ENCODE measurements at regions not wholly inside any gene's neighbourhood (a gene's known extent, or its start where the extent isn't known, plus 50 kb on each side); places are given as distances from the start of the nearest gene placed in this dataset.

DNA sequence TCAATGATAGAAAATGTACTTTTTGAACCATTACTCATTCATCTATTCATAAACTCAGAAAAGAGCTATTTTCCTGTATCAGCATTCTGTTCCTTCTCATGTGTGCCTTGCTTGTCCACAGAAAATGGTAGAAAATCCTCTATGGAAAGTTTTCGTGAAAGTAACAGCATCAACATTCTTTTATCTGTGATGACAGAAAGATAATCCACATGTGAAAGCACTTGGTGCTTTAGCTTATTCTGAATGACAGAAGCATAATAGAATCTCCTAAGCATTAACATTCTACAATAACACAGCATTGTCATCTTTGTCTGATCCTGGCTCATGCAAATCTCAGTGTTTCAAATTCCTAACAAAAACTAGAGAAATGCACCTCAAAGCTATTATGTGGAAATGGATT lies 431.9 kb downstream of the ADAMTS20 start:
- no peak for DNase-seq
- no CpG with 5 or more reads among the region's 1 CpG for WGBS (ENCODE audit: extremely low coverage, insufficient read length, low lambda C conversion rate)
- H3K36me3 Mint-ChIP-seq (ENCODE audit: insufficient read depth in 1 of 3, low read depth in 3 of 3) = no peaks in the 10 kb centered on the region; a peak in 1 of 7 replicates
- no peaks in the 10 kb centered on the region for H3K79me1 ChIP-seq (ENCODE audit: insufficient read depth, low read depth, low read length, poor library complexity, severe bottlenecking)
- peaks cover 9 to 11% of the 10 kb centered on the region in 2 experiments for H3K4me1 Mint-ChIP-seq
- no peaks in the 10 kb centered on the region for H3K4me1 ChIP-seq (ENCODE audit: insufficient read depth, low read length)
- H2BK5ac ChIP-seq (ENCODE audit: insufficient read length, low read length) = no peak overlapping the region
- H4K91ac ChIP-seq (ENCODE audit: insufficient read length, low read depth, low read length) = no peak overlapping the region
- no peak overlapping the region for H3T11ph ChIP-seq (ENCODE audit: low read length)
- no peak overlapping the region for H2BK12ac ChIP-seq (ENCODE audit: insufficient read length, low read depth, low read length)
- no peak overlapping the region for H4K5ac ChIP-seq (ENCODE audit: insufficient read length, low read depth, low read length)
- H2BK15ac ChIP-seq (ENCODE audit: low read depth, low read length) = no peak overlapping the region
- H3K18ac ChIP-seq (ENCODE audit: insufficient read length, low read depth, low read length) = no peak overlapping the region
- H3K79me2 ChIP-seq (ENCODE audit: insufficient read depth, low read length) = no peaks in the 10 kb centered on the region
- no peak overlapping the region for H3K27ac Mint-ChIP-seq
- no peak overlapping the region for H3K14ac ChIP-seq (ENCODE audit: insufficient read depth, low read length)
- no peaks in the 10 kb centered on the region for H3K27me3 Mint-ChIP-seq (ENCODE audit: low read depth)
- no peak overlapping the region for H2AK5ac ChIP-seq (ENCODE audit: insufficient read length, low read length)
- H2BK120ac ChIP-seq (ENCODE audit: low read depth, low read length, poor library complexity, severe bottlenecking) = no peak overlapping the region
- no peak overlapping the region for H3K4ac ChIP-seq (ENCODE audit: low read depth, low read length)
- H3K23me2 ChIP-seq (ENCODE audit: insufficient read length, low read depth, low read length, poor library complexity, severe bottlenecking) = no peaks in the 10 kb centered on the region
- H2AFZ ChIP-seq (ENCODE audit: low read length) = no peak overlapping the region
- H3K4me3 Mint-ChIP-seq = no peak overlapping the region
- no peak overlapping the region for H3K23ac ChIP-seq (ENCODE audit: insufficient read length, low read depth, low read length)
- no peak overlapping the region for H2BK20ac ChIP-seq (ENCODE audit: low read depth, low read length, poor library complexity, severe bottlenecking)
- no peaks in the 10 kb centered on the region for H3K27me3 ChIP-seq (ENCODE audit: insufficient read depth, low read length)
- H3K9me3 ChIP-seq (ENCODE audit: control insufficient read depth, low read depth, low read length) = no peaks in the 10 kb centered on the region
- TF ChIP-seq, protein P1, sequence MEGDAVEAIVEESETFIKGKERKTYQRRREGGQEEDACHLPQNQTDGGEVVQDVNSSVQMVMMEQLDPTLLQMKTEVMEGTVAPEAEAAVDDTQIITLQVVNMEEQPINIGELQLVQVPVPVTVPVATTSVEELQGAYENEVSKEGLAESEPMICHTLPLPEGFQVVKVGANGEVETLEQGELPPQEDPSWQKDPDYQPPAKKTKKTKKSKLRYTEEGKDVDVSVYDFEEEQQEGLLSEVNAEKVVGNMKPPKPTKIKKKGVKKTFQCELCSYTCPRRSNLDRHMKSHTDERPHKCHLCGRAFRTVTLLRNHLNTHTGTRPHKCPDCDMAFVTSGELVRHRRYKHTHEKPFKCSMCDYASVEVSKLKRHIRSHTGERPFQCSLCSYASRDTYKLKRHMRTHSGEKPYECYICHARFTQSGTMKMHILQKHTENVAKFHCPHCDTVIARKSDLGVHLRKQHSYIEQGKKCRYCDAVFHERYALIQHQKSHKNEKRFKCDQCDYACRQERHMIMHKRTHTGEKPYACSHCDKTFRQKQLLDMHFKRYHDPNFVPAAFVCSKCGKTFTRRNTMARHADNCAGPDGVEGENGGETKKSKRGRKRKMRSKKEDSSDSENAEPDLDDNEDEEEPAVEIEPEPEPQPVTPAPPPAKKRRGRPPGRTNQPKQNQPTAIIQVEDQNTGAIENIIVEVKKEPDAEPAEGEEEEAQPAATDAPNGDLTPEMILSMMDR (conservative IDR thresholded peaks at IDR 0.05) = no peak
- H3K4me2 ChIP-seq (ENCODE audit: insufficient read depth, insufficient read length, low read length) = no peak overlapping the region
- no peak overlapping the region for H3K56ac ChIP-seq (ENCODE audit: insufficient read length, low read depth, low read length)
- H4K20me1 ChIP-seq (ENCODE audit: control insufficient read depth, insufficient read depth, insufficient read length) = no peaks in the 10 kb centered on the region
- no peak overlapping the region for H3K27ac ChIP-seq (ENCODE audit: insufficient read length, low read depth, low read length)
- H3K9me3 Mint-ChIP-seq = peaks cover 3% of the 10 kb centered on the region in 2 experiments; a peak in 3 of 5 replicates
- H3K9ac ChIP-seq (ENCODE audit: extremely low read depth, insufficient read length, low read length) = no peak overlapping the region
- no peak overlapping the region for H4K8ac ChIP-seq (replicated peaks; ENCODE audit: insufficient read length, low read depth, low read length)
